ENCODE measurements at regions not wholly inside any gene's neighbourhood (a gene's known extent, or its start where the extent isn't known, plus 50 kb on each side); places are given as distances from the start of the nearest gene placed in this dataset.

- TF ChIP-seq CTCF (IDR thresholded peaks at IDR 0.05; ENCODE audit: insufficient read depth, low read length) = no peak
- H3K4me3 ChIP-seq (ENCODE audit: low read depth, low read length) = no peak overlapping the region
- peak; percentile 2 for DNase-seq (ENCODE audit: low read depth)
Observed at GRCh38 chr6:104642871-104643270, 216.8 kb downstream of the HACE1 start.

- TF ChIP-seq CTCF (IDR thresholded peaks at IDR 0.05; ENCODE audit: insufficient read depth, low read length) = no peak
- H3K4me3 ChIP-seq (ENCODE audit: low read depth, low read length) = no peak overlapping the region
- DNase-seq (ENCODE audit: low read depth) = no peak
Observed at GRCh38 chr6:104640761-104641160, 219.0 kb downstream of the HACE1 start.

- TF ChIP-seq CTCF (IDR thresholded peaks at IDR 0.05; ENCODE audit: insufficient read depth, low read length) = no peak
- DNase-seq (ENCODE audit: low read depth) = no peak
- no peak overlapping the region for H3K4me3 ChIP-seq (ENCODE audit: low read depth, low read length)
Observed at GRCh38 chr6:104640150-104640700, 219.5 kb downstream of the HACE1 start.

- no peak for TF ChIP-seq CTCF (IDR thresholded peaks at IDR 0.05; ENCODE audit: insufficient read depth, low read length)
- DNase-seq (ENCODE audit: low read depth) = peak; percentile 13
- H3K4me3 ChIP-seq (ENCODE audit: low read depth, low read length) = no peak overlapping the region
Observed at GRCh38 chr6:104639668-104640067, 220.1 kb downstream of the HACE1 start.

GRCh38 chr6:104638841-104639290, 220.9 kb downstream of the HACE1 start:
- H3K4me3 ChIP-seq (ENCODE audit: low read depth, low read length) = no peak overlapping the region
- DNase-seq (ENCODE audit: low read depth) = peak; percentile 14
- no peak for TF ChIP-seq CTCF (IDR thresholded peaks at IDR 0.05; ENCODE audit: insufficient read depth, low read length)

- TF ChIP-seq CTCF (IDR thresholded peaks at IDR 0.05; ENCODE audit: insufficient read depth, low read length) = no peak
- no peak overlapping the region for H3K4me3 ChIP-seq (ENCODE audit: low read depth, low read length)
- DNase-seq (ENCODE audit: low read depth) = no peak
Observed at GRCh38 chr6:104633125-104633524, 226.6 kb downstream of the HACE1 start.

GRCh38 chr6:104632588-104632987, 227.1 kb downstream of the HACE1 start:
- no peak for DNase-seq (ENCODE audit: low read depth)
- TF ChIP-seq CTCF (IDR thresholded peaks at IDR 0.05; ENCODE audit: insufficient read depth, low read length) = no peak
- no peak overlapping the region for H3K4me3 ChIP-seq (ENCODE audit: low read depth, low read length)
